NCI-H69 (cell line): ENCODE measurements at regions not wholly inside any gene's neighbourhood (a gene's known extent, or its start where the extent isn't known, plus 50 kb on each side); places are given as distances from the start of the nearest gene placed in this dataset.
"Not testable (repeated sequence)": the region's sequence is repeated elsewhere in the genome, so short reads cannot be mapped to it uniquely, and the experiment has no call there.

Experiments
- DNase-seq: peaks from one replicate; lab custom pipeline; 2025; lab: John Stamatoyannopoulos, UW

- DNase-seq, result no peak
Observed at GRCh38 chr2:395886-396285, 108.0 kb upstream of the ALKAL2 start.

- peak; percentile 22 for DNase-seq
Observed at GRCh38 chr2:393711-394696, 106.1 kb upstream of the ALKAL2 start.

- DNase-seq, result no peak
Observed at GRCh38 chr2:392926-393280, 105.0 kb upstream of the ALKAL2 start.

- DNase-seq, result no peak
Observed at GRCh38 chr2:392181-392925, 104.5 kb upstream of the ALKAL2 start.

GRCh38 chr2:391696-392095 lies 103.8 kb upstream of the ALKAL2 start:
- DNase-seq, result no peak

GRCh38 chr2:390959-391358 lies 103.1 kb upstream of the ALKAL2 start:
- no peak for DNase-seq

- not testable (repeated sequence) for DNase-seq
Observed at GRCh38 chr2:389985-390384, 102.1 kb upstream of the ALKAL2 start.

- not testable (repeated sequence) for DNase-seq
Observed at GRCh38 chr2:388752-389151, 100.9 kb upstream of the ALKAL2 start.

- no peak for DNase-seq
Observed at GRCh38 chr2:387980-388421, 100.1 kb upstream of the ALKAL2 start.

- no peak for DNase-seq
Observed at GRCh38 chr2:386406-387103, 98.7 kb upstream of the ALKAL2 start.

GRCh38 chr2:385785-386184 lies 97.9 kb upstream of the ALKAL2 start:
- DNase-seq, result peak; percentile 9

- DNase-seq, result no peak
Observed at GRCh38 chr2:385061-385460, 97.2 kb upstream of the ALKAL2 start.

GRCh38 chr2:383888-384287 lies 96.0 kb upstream of the ALKAL2 start:
- peak; percentile 7 for DNase-seq

- peak; percentile 14 for DNase-seq
Observed at GRCh38 chr2:383178-383577, 95.3 kb upstream of the ALKAL2 start.

GRCh38 chr2:382728-383022 lies 94.8 kb upstream of the ALKAL2 start:
- no peak for DNase-seq

GRCh38 chr2:381941-382727 lies 94.2 kb upstream of the ALKAL2 start:
- no peak for DNase-seq

GRCh38 chr2:381181-381580 lies 93.3 kb upstream of the ALKAL2 start:
- DNase-seq, result no peak

GRCh38 chr2:380772-381171 lies 92.9 kb upstream of the ALKAL2 start:
- DNase-seq, result no peak

GRCh38 chr2:380221-380620 lies 92.3 kb upstream of the ALKAL2 start:
- no peak for DNase-seq

GRCh38 chr2:379778-380177 lies 91.9 kb upstream of the ALKAL2 start:
- DNase-seq, result no peak

GRCh38 chr2:378364-378763 lies 90.5 kb upstream of the ALKAL2 start:
- DNase-seq, result no peak

- DNase-seq, result no peak
Observed at GRCh38 chr2:377414-377813, 89.5 kb upstream of the ALKAL2 start.
